ENCODE measurements at regions not wholly inside any gene's neighbourhood (a gene's known extent, or its start where the extent isn't known, plus 50 kb on each side); places are given as distances from the start of the nearest gene placed in this dataset.

DNA sequence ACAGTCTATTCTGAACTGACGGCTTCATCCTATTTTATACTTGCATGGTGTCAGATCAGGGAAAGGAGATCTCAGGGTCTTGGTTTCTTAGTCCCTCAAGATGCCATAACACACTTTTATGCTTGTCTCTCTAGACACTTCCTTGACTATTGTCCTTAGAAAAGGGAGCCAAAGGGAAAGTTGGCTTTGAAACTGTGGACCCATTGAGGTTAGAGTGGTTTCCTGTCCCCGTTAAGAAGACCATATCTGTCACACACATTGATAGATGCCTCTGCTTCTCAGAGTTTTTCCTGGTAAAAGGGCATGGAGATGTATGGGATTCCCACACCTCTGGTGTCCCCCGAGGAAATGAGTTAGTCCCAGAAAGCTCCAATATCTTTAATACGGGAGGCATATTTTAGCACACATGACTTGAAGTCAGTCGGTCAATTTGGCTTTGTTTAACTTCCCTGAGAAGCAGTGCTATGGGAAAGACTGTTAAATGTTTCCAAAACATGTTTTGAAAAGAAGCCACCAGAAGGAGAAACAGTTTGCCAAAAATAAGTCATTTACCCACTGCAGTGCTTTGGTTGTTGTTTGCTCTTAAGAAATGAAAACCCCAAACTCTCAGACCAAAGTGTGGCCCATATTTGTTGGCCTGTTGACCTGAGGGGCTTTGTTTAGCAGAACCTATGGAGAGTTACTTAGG lies 133.4 kb upstream of the CXCR4 start:
- no TSS peak for BruUV-seq (replicated peaks)
- H3K27ac ChIP-seq (ENCODE audit: low read depth, low read length, poor library complexity, severe bottlenecking) = no peak overlapping the region
- no peaks in the 10 kb centered on the region for H3K36me3 ChIP-seq (ENCODE audit: insufficient read depth, low read length)
- H3K4me1 ChIP-seq (ENCODE audit: insufficient read depth, low read length, poor library complexity, severe bottlenecking) = peaks cover 72% of the 10 kb centered on the region
- CTCF ChIA-PET (ENCODE audit: unreplicated experiment) = interaction anchor here (1.5 kb wide), 1 partner anchor 11 kb away, joined by 4 read pairs; no protein-coding TSS in a partner anchor
- DNase-seq (ENCODE audit: low spot score) = no peak
- H3K79me2 ChIP-seq (ENCODE audit: insufficient read depth, low read depth, low read length) = no peaks in the 10 kb centered on the region
- H2AFZ ChIP-seq (ENCODE audit: low read length) = peak overlapping the region; percentile 13; the same call in 1 of the 2 replicates
- H3K9me2 ChIP-seq (ENCODE audit: insufficient read depth, low read length) = no peaks in the 10 kb centered on the region
- H4K20me1 ChIP-seq (ENCODE audit: insufficient read depth, low read length) = no peaks in the 10 kb centered on the region
- POLR2A ChIA-PET = interaction anchor here (0.8 to 1.2 kb wide), 2 partner anchors 9 to 143 kb away, joined by 4 read pairs; no protein-coding TSS in a partner anchor
- H3K9me3 ChIP-seq (ENCODE audit: low read length) = no peaks in the 10 kb centered on the region
- H3K4me3 ChIP-seq (ENCODE audit: low read depth, low read length, poor library complexity, severe bottlenecking) = no peak overlapping the region
- intact Hi-C loops (cut with micrococcal nuclease; ENCODE audit: unreplicated experiment) = no loop called here
- H3K4me2 ChIP-seq (ENCODE audit: low read length) = no peak overlapping the region
- no peak for TF ChIP-seq CTCF (conservative IDR thresholded peaks at IDR 0.05; ENCODE audit: low read length)
- no peak for TF ChIP-seq EZH2phosphoT487 (IDR thresholded peaks at IDR 0.05; ENCODE audit: borderline replicate concordance, low read depth, low read length)

DNA sequence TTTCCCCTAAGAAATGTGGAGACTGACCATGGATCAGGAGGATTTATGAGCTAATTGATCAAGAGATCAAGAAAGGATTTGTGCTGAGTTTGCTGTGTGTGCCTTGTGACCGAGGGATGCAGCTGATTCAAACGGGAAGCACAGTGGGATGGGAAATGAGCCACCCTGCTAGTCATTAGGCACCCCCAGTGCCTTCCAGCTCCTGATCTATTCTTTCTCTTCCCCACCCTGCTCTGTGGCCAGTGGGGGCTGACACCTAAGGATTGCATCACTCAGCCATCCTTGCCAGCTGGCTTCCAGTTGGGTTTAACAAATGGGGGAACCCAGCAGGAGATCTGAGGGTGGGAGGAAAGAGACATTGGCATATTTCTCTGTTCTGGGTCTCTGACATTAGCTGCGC lies 132.2 kb upstream of the CXCR4 start:
- no peak overlapping the region for H3K4me2 ChIP-seq (ENCODE audit: low read length)
- no peaks in the 10 kb centered on the region for H3K9me3 ChIP-seq (ENCODE audit: low read length)
- no peaks in the 10 kb centered on the region for H3K9me2 ChIP-seq (ENCODE audit: insufficient read depth, low read length)
- H4K20me1 ChIP-seq (ENCODE audit: insufficient read depth, low read length) = no peaks in the 10 kb centered on the region
- POLR2A ChIA-PET = interaction anchor here (0.5 to 0.7 kb wide), 3 partner anchors 10 to 131 kb away, joined by 3 to 4 read pairs (median 3); no protein-coding TSS in a partner anchor
- no peak overlapping the region for H3K27ac ChIP-seq (ENCODE audit: low read depth, low read length, poor library complexity, severe bottlenecking)
- H3K36me3 ChIP-seq (ENCODE audit: insufficient read depth, low read length) = no peaks in the 10 kb centered on the region
- TF ChIP-seq CTCF (conservative IDR thresholded peaks at IDR 0.05; ENCODE audit: low read length) (no peak), EZH2phosphoT487 (IDR thresholded peaks at IDR 0.05; ENCODE audit: borderline replicate concordance, low read depth, low read length) (no peak)
- intact Hi-C loops (cut with micrococcal nuclease; ENCODE audit: unreplicated experiment) = no loop called here
- H3K4me3 ChIP-seq (ENCODE audit: low read depth, low read length, poor library complexity, severe bottlenecking) = no peak overlapping the region
- CTCF ChIA-PET (ENCODE audit: unreplicated experiment) = interaction anchor here (1.5 kb wide), 1 partner anchor 10 kb away, joined by 4 read pairs; no protein-coding TSS in a partner anchor
- no peak overlapping the region for H2AFZ ChIP-seq (ENCODE audit: low read length)
- no peaks in the 10 kb centered on the region for H3K79me2 ChIP-seq (ENCODE audit: insufficient read depth, low read depth, low read length)
- DNase-seq (ENCODE audit: low spot score) = no peak
- H3K4me1 ChIP-seq (ENCODE audit: insufficient read depth, low read length, poor library complexity, severe bottlenecking) = peaks cover 72% of the 10 kb centered on the region
- no TSS peak for BruUV-seq (replicated peaks)

GRCh38 chr2:136248907-136249306 lies 131.0 kb upstream of the CXCR4 start:
- Histone ChIP-seq H3K27ac (ENCODE audit: low read depth, low read length, poor library complexity, severe bottlenecking) (no peak overlapping the region), H3K4me3 (ENCODE audit: low read depth, low read length, poor library complexity, severe bottlenecking) (no peak overlapping the region), H3K9me3 (ENCODE audit: low read length) (no peaks in the 10 kb centered on the region), H3K36me3 (ENCODE audit: insufficient read depth, low read length) (no peaks in the 10 kb centered on the region), H3K79me2 (ENCODE audit: insufficient read depth, low read depth, low read length) (no peaks in the 10 kb centered on the region), H3K9me2 (ENCODE audit: insufficient read depth, low read length) (no peaks in the 10 kb centered on the region), H3K4me2 (ENCODE audit: low read length) (no peak overlapping the region), H4K20me1 (ENCODE audit: insufficient read depth, low read length) (no peaks in the 10 kb centered on the region), H2AFZ (ENCODE audit: low read length) (no peak overlapping the region; the same call in 1 of the 2 replicates), H3K4me1 (ENCODE audit: insufficient read depth, low read length, poor library complexity, severe bottlenecking) (peaks cover 69% of the 10 kb centered on the region)
- ChIA-PET POLR2A (interaction anchor here (0.9 to 4.3 kb wide), 2 partner anchors 11 to 160 kb away, joined by 3 to 28 read pairs; no protein-coding TSS in a partner anchor), CTCF (ENCODE audit: unreplicated experiment) (interaction anchor here (0.9 kb wide), 1 partner anchor 112 kb away, joined by 3 read pairs; no protein-coding TSS in a partner anchor)
- TF ChIP-seq CTCF (conservative IDR thresholded peaks at IDR 0.05; ENCODE audit: low read length) (no peak), EZH2phosphoT487 (IDR thresholded peaks at IDR 0.05; ENCODE audit: borderline replicate concordance, low read depth, low read length) (no peak)
- no TSS peak for BruUV-seq (replicated peaks)
- no peak for DNase-seq (ENCODE audit: low spot score)
- intact Hi-C loops (cut with micrococcal nuclease; ENCODE audit: unreplicated experiment) = no loop called here
